Endothelial cell of umbilical vein (primary cell): ENCODE measurements at regions not wholly inside any gene's neighbourhood (a gene's known extent, or its start where the extent isn't known, plus 50 kb on each side); places are given as distances from the start of the nearest gene placed in this dataset.

Experiments used
- BruUV-seq: library from RNA; stranded (reverse); fragments of 400-500 nt; replicated peaks from 2 replicates; lab custom pipeline; 2021; lab: Mats Ljungman, UMichigan
- CTCF ChIA-PET: fragments of 300-600, 350-600 bp; sonication (Branson Sonifier 250); formaldehyde crosslinking; loops from one replicate; lab custom pipeline; 2021; ENCODE audit warnings: antibody characterized with exemption, inconsistent platforms; lab: Charles Lee
- POLR2A ChIA-PET: fragments of 300-600, 350-600 bp; sonication (Branson Sonifier 250); formaldehyde crosslinking; loops from one replicate; lab custom pipeline; 2021; ENCODE audit warnings: antibody characterized with exemption, inconsistent platforms; lab: Charles Lee
- DNase-seq: peaks from one replicate; pipeline ENCODE4 v3.0.0-alpha.2; 2011; ENCODE audit warnings: low read depth, low spot score
- FAIRE-seq: peaks from 2 replicates; lab custom pipeline; 2011; peaks lifted over from hg19 to GRCh38; lab: Jason Lieb, UNC
- H2AFZ ChIP-seq: 2 replicates; pipeline ENCODE4 v1.6.0; 2012; ENCODE audit warnings: low read depth, low read length, control low read depth, inconsistent platforms
- H3K27ac ChIP-seq: 2 replicates; pipeline ENCODE4 v1.5.1; 2011; ENCODE audit warnings: low read depth, mild to moderate bottlenecking, control low read depth, low read length, moderate library complexity; ENCODE audit not compliant: insufficient read depth
- H3K27me3 ChIP-seq, 2 experiments: 2 replicates each; pipeline versions ENCODE4 v1.6.0 to v1.6.1; 2011; ENCODE audit warnings: low read length in 2 of 2, mixed read lengths in 1 of 2; ENCODE audit not compliant: control insufficient read depth in 2 of 2, insufficient read depth in 2 of 2
- H3K36me3 ChIP-seq, 2 experiments: 2 replicates in 1 of 2; 3 replicates in 1 of 2; pipeline ENCODE4 v1.5.1; 2011; ENCODE audit warnings: low read length in 2 of 2, mild to moderate bottlenecking in 1 of 2, moderate library complexity in 1 of 2; ENCODE audit not compliant: control insufficient read depth in 2 of 2, insufficient read depth in 2 of 2; ENCODE audit errors: extremely low read depth in 1 of 2
- H3K4me1 ChIP-seq: 3 replicates; pipeline ENCODE4 v1.5.1; 2011; ENCODE audit warnings: mild to moderate bottlenecking, low read length; ENCODE audit not compliant: control insufficient read depth, insufficient read depth; ENCODE audit errors: extremely low read depth
- H3K4me2 ChIP-seq: 2 replicates; pipeline ENCODE4 v1.6.1; 2011; ENCODE audit warnings: low read length, control low read depth, mixed read lengths; ENCODE audit not compliant: insufficient read depth
- H3K4me3 ChIP-seq, 3 experiments: fragments of 200-600 bp in 1 of 3; sonication (generic), shearing (Covaris generic) in 1 of 3; replicated peaks in 1 of 3; 2 replicates each; pipeline ENCODE4 v1.5.1; 2011 to 2016; ENCODE audit warnings: control low read depth in 3 of 3, low read length in 3 of 3, mild to moderate bottlenecking in 2 of 3, inconsistent platforms in 1 of 3, low read depth in 1 of 3, moderate library complexity in 1 of 3; ENCODE audit not compliant: insufficient read depth in 1 of 3
- H3K79me2 ChIP-seq: 2 replicates; pipeline ENCODE4 v1.6.0; 2012; ENCODE audit warnings: low read length, inconsistent platforms; ENCODE audit not compliant: control insufficient read depth, insufficient read depth
- H3K9ac ChIP-seq: replicated peaks from 2 replicates; pipeline ENCODE3; 2011; ENCODE audit warnings: low read length, control low read depth; ENCODE audit not compliant: insufficient read depth; ENCODE audit errors: extremely low read depth
- H3K9me1 ChIP-seq: replicated peaks from 3 replicates; pipeline ENCODE4 v1.6.0; 2011; ENCODE audit warnings: mild to moderate bottlenecking, low read length; ENCODE audit not compliant: control insufficient read depth, insufficient read depth; ENCODE audit errors: extremely low read depth
- H3K9me3 ChIP-seq: replicated peaks from 2 replicates; pipeline ENCODE4 v1.5.1; 2012; ENCODE audit warnings: low read length, inconsistent platforms; ENCODE audit not compliant: control insufficient read depth, insufficient read depth
- H4K20me1 ChIP-seq: replicated peaks from 2 replicates; pipeline ENCODE3; 2011; ENCODE audit warnings: mild to moderate bottlenecking, low read length; ENCODE audit not compliant: control insufficient read depth, insufficient read depth; ENCODE audit errors: extremely low read depth
- EZH2 ChIP-seq: IDR thresholded peaks from 2 replicates; pipeline ENCODE4 v1.6.1; 2012; ENCODE audit warnings: borderline replicate concordance, low read depth, mild to moderate bottlenecking, moderate library complexity, low read length, inconsistent platforms; ENCODE audit not compliant: severe bottlenecking
- FOS ChIP-seq: IDR thresholded peaks from 2 replicates; pipeline ENCODE4 v1.6.1; 2011; ENCODE audit warnings: mild to moderate bottlenecking, low read length, moderate library complexity, borderline replicate concordance; ENCODE audit not compliant: insufficient read depth
- GATA2 ChIP-seq: IDR thresholded peaks from 2 replicates; pipeline ENCODE4 v1.7.0; 2011; ENCODE audit warnings: low read depth, mild to moderate bottlenecking, moderate library complexity, mixed read lengths, low read length; ENCODE audit not compliant: insufficient read length, insufficient read depth
- JUN ChIP-seq: IDR thresholded peaks from 2 replicates; pipeline ENCODE4 v1.6.1; 2011; ENCODE audit warnings: borderline replicate concordance, low read depth; ENCODE audit not compliant: insufficient read length, insufficient read depth
- MAX ChIP-seq: IDR thresholded peaks from 2 replicates; pipeline ENCODE4 v1.6.1; 2011; ENCODE audit not compliant: insufficient read depth, insufficient read length
- MYC ChIP-seq: IDR thresholded peaks from one replicate; pipeline ENCODE4 v1.6.1; 2011; ENCODE audit warnings: mild to moderate bottlenecking, low read depth, low read length
- POLR2A ChIP-seq: IDR thresholded peaks from 2 replicates; pipeline ENCODE4 v1.6.1; 2012; ENCODE audit warnings: low read depth, mild to moderate bottlenecking, control low read depth, low read length
- POLR2AphosphoS5 ChIP-seq: IDR thresholded peaks from 2 replicates; pipeline ENCODE4 v1.6.1; 2012; ENCODE audit warnings: low read depth, mild to moderate bottlenecking, control low read depth, low read length, moderate library complexity; ENCODE audit not compliant: insufficient read depth
- dilution Hi-C: fragments of 300-500 bp; cut with MboI; formaldehyde crosslinking; loops from one replicate; pipeline ENCODE4 v1.15.0; 2019; ENCODE audit warnings: low sequenced_read_pairs; ENCODE audit not compliant: extremely low pct_ligation_motif_present
- intact Hi-C: fragments of 100-400 bp; cut with micrococcal nuclease; formaldehyde crosslinking; loops from one replicate; pipeline ENCODE4 v1.10.0; 2022
- TF ChIP-seq, protein P1 (sequence below), 2 donors: IDR thresholded peaks; 1 replicate in 1 of 2; 2 replicates in 1 of 2; pipeline ENCODE4 v1.5.1; 2011; ENCODE audit warnings: low read length in 2 of 2, mild to moderate bottlenecking in 2 of 2, moderate library complexity in 2 of 2, control low read depth in 1 of 2, inconsistent platforms in 1 of 2, low read depth in 1 of 2; ENCODE audit not compliant: insufficient read depth in 1 of 2; ENCODE audit errors: extremely low read depth in 1 of 2

DNA sequence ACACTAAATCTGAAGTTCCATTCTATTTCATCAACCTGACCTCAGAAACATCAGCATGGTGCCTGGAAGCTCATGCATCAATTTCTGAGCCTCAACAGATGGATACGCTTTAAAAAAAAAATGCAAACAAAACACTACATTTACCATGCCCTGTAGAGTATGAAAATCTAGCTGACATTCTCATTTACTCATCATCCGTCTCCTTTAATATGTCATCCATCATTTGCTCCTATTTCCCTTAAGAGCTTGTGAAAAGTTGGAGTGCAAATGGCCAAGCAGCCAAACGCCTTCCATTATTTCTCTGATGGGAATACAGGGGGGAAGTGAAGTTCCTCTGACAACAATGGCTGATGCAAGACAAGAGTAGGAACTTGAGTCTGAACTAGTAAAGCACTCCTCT lies 295.0 kb downstream of the TGFB2 start:
- intact Hi-C loops (no loop called here), dilution Hi-C loops (no loop called here)
- Histone ChIP-seq H3K27ac (no peak overlapping the region), H3K4me3 (no peak overlapping the region), H4K20me1 (no peaks in the 10 kb centered on the region), H3K27me3 (no peaks in the 10 kb centered on the region), H3K9ac (no peak overlapping the region), H3K9me1 (no peaks in the 10 kb centered on the region), H3K79me2 (no peaks in the 10 kb centered on the region), H3K36me3 (no peaks in the 10 kb centered on the region), H3K4me2 (no peak overlapping the region), H2AFZ (no peak overlapping the region), H3K4me1 (no peaks in the 10 kb centered on the region), H3K9me3 (no peaks in the 10 kb centered on the region)
- ChIA-PET POLR2A (no interaction called here), CTCF (no interaction called here)
- no TSS peak for BruUV-seq
- TF ChIP-seq EZH2: no peak
- TF ChIP-seq, protein P1, sequence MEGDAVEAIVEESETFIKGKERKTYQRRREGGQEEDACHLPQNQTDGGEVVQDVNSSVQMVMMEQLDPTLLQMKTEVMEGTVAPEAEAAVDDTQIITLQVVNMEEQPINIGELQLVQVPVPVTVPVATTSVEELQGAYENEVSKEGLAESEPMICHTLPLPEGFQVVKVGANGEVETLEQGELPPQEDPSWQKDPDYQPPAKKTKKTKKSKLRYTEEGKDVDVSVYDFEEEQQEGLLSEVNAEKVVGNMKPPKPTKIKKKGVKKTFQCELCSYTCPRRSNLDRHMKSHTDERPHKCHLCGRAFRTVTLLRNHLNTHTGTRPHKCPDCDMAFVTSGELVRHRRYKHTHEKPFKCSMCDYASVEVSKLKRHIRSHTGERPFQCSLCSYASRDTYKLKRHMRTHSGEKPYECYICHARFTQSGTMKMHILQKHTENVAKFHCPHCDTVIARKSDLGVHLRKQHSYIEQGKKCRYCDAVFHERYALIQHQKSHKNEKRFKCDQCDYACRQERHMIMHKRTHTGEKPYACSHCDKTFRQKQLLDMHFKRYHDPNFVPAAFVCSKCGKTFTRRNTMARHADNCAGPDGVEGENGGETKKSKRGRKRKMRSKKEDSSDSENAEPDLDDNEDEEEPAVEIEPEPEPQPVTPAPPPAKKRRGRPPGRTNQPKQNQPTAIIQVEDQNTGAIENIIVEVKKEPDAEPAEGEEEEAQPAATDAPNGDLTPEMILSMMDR (IDR thresholded peaks at IDR 0.05; ENCODE audit: extremely low read depth in 1 of 2, insufficient read depth in 1 of 2, low read depth in 1 of 2, low read length in 2 of 2): no peak
- TF ChIP-seq GATA2: no peak
- no peak for TF ChIP-seq MAX
- no peak for TF ChIP-seq MYC
- no peak for TF ChIP-seq POLR2A
- TF ChIP-seq JUN: no peak
- no peak for TF ChIP-seq POLR2AphosphoS5
- no peak for TF ChIP-seq FOS
- FAIRE-seq: no peak
- no peak for DNase-seq
